ENCODE measurements at regions not wholly inside any gene's neighbourhood (a gene's known extent, or its start where the extent isn't known, plus 50 kb on each side); places are given as distances from the start of the nearest gene placed in this dataset.

GRCh38 chr5:163978897-163979296 is 473.5 kb downstream of the MAT2B start:
- DNase-seq (ENCODE audit: low read depth): no peak
- no peak for TF ChIP-seq CTCF (conservative IDR thresholded peaks at IDR 0.05; ENCODE audit: control insufficient read depth, insufficient read depth, low read depth, low read length)
- H3K4me3 ChIP-seq (ENCODE audit: control insufficient read depth, low read depth, low read length): no peak overlapping the region

- TF ChIP-seq CTCF (conservative IDR thresholded peaks at IDR 0.05; ENCODE audit: control insufficient read depth, insufficient read depth, low read depth, low read length): no peak
- no peak overlapping the region for H3K4me3 ChIP-seq (ENCODE audit: control insufficient read depth, low read depth, low read length)
- no peak for DNase-seq (ENCODE audit: low read depth)
These were observed 483.1 kb downstream of the MAT2B start for GRCh38 chr5:163988566-163988965.

GRCh38 chr5:163993126-163993525 is 487.7 kb downstream of the MAT2B start:
- H3K4me3 ChIP-seq (ENCODE audit: control insufficient read depth, low read depth, low read length): no peak overlapping the region
- no peak for TF ChIP-seq CTCF (conservative IDR thresholded peaks at IDR 0.05; ENCODE audit: control insufficient read depth, insufficient read depth, low read depth, low read length)
- DNase-seq (ENCODE audit: low read depth): no peak

- H3K4me3 ChIP-seq (ENCODE audit: control insufficient read depth, low read depth, low read length): no peak overlapping the region
- no peak for DNase-seq (ENCODE audit: low read depth)
- no peak for TF ChIP-seq CTCF (conservative IDR thresholded peaks at IDR 0.05; ENCODE audit: control insufficient read depth, insufficient read depth, low read depth, low read length)
These were observed 489.8 kb downstream of the MAT2B start for GRCh38 chr5:163995206-163995605.

GRCh38 chr5:163997965-163998364 is 492.5 kb downstream of the MAT2B start:
- DNase-seq (ENCODE audit: low read depth): no peak
- no peak for TF ChIP-seq CTCF (conservative IDR thresholded peaks at IDR 0.05; ENCODE audit: control insufficient read depth, insufficient read depth, low read depth, low read length)
- no peak overlapping the region for H3K4me3 ChIP-seq (ENCODE audit: control insufficient read depth, low read depth, low read length)

GRCh38 chr5:164000241-164000640 is 494.8 kb downstream of the MAT2B start:
- no peak for DNase-seq (ENCODE audit: low read depth)
- no peak for TF ChIP-seq CTCF (conservative IDR thresholded peaks at IDR 0.05; ENCODE audit: control insufficient read depth, insufficient read depth, low read depth, low read length)
- H3K4me3 ChIP-seq (ENCODE audit: control insufficient read depth, low read depth, low read length): no peak overlapping the region

- H3K4me3 ChIP-seq (ENCODE audit: control insufficient read depth, low read depth, low read length): no peak overlapping the region
- TF ChIP-seq CTCF (conservative IDR thresholded peaks at IDR 0.05; ENCODE audit: control insufficient read depth, insufficient read depth, low read depth, low read length): no peak
- peak; percentile 15 for DNase-seq (ENCODE audit: low read depth)
These were observed 495.4 kb downstream of the MAT2B start for GRCh38 chr5:164000819-164001218.
